Islet of Langerhans (tissue), 1 donor: ENCODE measurements at regions not wholly inside any gene's neighbourhood (a gene's known extent, or its start where the extent isn't known, plus 50 kb on each side); places are given as distances from the start of the nearest gene placed in this dataset.
"Not testable (repeated sequence)": the region's sequence is repeated elsewhere in the genome, so short reads cannot be mapped to it uniquely, and the experiment has no call there.

Experiments
- FAIRE-seq: peaks from one replicate; lab custom pipeline; 2011; peaks lifted over from hg19 to GRCh38; lab: Jason Lieb, UNC

DNA sequence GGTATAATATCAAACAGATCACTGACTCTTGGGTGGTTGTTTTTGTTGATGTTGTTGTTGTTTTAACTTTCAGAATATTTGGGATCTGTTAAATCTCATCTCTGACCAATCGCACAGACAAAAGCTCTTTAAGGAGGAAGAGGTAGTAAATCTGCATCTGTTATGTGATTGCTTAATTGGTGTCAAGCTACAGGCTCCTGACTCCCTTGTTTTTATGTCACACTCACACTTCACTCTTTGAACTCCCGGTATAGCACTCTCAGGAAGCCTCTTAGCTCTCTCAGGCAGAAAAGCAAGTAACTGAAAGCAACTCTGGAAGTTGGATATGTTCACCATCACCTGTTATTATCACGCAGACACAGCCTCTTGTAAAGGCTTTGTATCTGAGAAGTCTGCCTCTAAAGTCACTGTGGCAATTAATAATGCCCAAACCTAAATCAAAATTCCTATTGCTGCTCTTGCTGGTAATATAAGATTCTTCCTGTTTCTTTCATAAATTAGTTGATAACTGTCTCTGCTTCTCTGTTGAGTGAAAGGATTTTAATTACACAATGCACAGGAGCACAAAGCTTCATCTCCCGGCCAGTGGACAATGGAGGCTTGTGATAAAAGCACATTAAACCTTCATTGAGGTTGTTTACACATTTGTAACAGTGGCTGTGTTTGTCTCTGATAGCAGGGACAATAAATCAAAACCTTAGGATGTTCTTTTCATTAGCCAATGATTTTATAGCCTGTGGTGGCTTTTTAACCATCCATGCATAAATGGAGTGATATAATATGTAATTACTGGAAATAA, 576.7 kb downstream of the MFSD1 start:
- no peak for FAIRE-seq

DNA sequence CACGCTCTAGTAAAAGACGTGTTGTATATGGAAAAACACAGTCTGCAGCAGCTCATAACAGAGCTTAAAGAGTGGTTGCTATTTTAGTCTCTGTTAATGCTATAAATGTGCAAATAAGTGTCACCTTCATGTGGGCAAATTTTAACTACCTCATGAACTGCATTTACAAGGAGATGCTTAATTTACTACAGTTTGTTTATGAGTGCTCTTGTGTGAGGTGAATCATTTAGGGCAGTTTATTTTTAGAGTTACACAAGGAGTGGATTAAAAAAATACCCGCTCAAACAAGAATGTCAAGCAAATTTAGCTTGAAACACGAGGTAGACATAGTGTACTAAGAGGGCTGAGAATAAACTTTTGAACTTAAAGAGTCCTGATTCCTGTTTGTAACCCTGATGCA, 579.0 kb downstream of the MFSD1 start:
- no peak for FAIRE-seq

GRCh38 chr3:159390656-159391212, 588.9 kb downstream of the MFSD1 start:
- no peak for FAIRE-seq

DNA sequence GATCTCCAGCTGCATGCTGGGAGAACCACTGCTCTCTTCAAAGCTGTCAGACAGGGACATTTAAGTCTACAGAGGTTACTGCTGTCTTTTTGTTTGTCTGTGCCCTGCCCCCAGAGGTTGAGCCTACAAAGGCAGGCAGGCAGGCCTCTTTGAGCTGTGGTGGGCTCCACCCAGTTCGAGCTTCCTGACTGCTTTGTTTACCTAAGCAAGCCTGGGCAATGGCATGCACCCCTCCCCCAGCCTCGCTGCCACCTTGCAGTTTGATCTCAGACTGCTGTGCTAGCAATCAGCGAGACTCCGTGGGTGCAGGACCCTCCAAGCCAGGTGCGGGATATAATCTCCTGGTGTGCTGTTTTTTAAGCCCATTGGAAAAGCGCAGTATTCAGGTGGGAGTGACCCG, 591.0 kb upstream of the IL12A start:
- not testable (repeated sequence) for FAIRE-seq

DNA sequence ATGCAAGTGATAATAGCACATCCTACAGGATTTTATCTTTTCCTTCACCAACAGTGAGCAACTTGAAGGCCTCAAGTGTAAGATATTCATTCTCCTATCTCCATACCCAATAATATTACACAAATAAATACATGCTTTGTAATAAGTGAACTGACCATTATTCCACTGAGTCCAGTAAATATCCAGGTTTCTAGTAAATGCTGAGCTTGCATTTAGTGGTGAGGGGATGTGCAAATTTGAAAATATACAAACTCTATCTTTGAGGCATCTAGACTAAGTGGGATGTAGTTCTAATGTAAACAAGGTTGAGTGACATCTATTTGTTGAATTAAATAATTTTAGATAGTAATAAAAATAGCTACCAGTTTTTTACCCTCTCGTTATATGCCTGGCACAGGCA, 587.6 kb upstream of the IL12A start:
- FAIRE-seq, result no peak

GRCh38 chr3:159409711-159410110, 578.9 kb upstream of the IL12A start:
- not testable (repeated sequence) for FAIRE-seq

DNA sequence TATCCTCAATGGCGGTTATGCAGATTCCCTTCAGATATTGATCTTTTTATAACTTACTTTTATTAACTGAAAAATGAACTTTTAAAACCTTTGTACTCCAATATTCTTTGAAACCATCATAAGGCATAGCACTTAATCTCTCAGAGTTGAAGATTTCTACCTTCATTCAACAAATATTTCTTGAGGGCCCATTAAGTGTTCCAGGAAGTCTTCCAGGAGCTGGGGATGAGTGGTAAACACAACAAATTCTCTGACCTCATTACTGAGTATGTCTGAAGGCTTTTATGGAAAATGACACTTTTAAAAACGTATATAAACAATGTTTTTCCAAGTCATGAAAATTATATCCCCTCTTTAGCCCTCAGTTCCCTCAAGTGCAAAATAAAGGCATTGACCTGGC, 575.3 kb upstream of the IL12A start:
- no peak for FAIRE-seq

DNA sequence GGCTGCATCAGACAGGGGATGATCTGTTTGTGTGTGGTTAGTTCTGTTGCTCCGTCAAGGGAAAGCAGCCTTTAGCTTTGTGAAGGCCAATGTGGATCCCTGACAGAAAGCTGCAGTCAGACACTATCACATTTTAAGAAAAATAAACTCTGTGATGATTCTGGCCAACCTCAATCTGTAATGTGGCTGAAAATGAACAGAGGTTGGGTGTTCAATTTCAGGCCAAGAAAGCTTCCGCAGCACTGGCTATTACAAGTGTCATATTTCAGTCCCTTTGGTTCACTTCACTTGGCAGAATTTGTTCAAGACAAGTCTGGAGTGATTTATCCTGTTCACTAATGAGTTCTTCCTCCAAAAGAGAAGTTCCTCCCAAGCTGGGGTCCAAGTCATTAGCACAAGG, 571.8 kb upstream of the IL12A start:
- no peak for FAIRE-seq

GRCh38 chr3:159417761-159418160, 570.9 kb upstream of the IL12A start:
- FAIRE-seq, result no peak

DNA sequence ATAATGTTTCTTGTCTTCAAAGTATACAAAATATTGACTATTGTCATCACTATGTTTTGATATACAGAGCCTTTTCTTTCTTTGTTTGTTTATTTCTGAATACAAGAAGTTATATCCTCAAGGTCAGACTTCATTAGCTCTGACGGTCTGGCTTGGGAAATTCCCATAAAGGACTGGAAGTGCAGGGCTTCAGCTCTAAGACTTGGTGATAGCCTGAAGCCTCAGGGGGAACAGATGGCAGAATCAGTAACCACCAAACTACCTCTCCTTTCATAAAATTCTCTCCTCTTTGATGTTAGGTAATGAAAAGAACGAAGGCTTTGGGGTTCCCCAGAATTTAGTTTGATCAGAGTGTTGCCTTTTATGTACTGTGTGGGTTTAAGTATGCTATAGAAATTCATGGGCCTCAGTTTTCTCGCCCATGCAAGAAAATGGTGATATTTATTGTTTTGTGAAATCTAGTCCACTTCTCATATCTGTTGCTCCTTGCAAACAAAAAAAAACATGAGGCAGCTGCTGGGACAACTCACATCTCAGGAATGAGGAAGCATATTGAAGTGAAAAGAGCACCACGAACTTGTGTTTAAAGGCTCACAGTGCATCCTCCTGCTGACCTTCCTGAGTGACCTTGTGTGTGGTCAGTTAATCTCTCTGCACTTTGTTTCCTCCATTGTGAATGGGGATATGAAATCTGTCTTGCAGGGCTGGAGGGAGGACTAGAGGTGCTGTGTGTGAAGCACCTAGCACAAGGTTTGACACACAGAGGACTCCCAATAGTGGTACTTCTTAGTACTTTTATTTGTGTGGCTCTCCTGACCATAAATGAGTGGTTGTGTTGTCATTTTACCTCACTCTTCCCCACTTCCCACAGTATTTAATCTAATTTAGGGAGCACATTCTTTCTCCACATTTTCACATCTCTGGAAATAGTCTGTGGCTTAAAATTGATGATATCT, 569.8 kb upstream of the IL12A start:
- no peak for FAIRE-seq

- no peak for FAIRE-seq
Measured at GRCh38 chr3:159429702-159430101, 558.9 kb upstream of the IL12A start.

GRCh38 chr3:159432682-159433340, 555.8 kb upstream of the IL12A start:
- no peak for FAIRE-seq

DNA sequence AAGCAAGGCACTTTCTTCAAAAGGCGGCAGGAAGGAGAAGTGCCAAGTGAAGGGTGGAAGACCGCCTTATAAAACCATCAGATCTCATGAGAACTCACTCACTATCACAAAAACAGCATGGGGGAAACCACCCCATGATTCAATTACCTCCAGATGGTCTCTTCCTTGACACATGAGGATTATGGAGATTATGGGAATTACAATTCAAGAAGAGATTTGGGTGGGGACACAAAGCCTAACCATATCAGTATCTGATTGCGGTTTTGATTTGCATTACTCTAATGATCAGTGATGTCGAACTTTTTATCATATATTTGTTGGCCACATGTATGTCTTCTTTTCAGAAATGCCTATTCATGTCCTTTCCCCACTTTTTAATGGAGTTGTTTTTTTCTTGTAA, 549.3 kb upstream of the IL12A start:
- FAIRE-seq, result no peak

DNA sequence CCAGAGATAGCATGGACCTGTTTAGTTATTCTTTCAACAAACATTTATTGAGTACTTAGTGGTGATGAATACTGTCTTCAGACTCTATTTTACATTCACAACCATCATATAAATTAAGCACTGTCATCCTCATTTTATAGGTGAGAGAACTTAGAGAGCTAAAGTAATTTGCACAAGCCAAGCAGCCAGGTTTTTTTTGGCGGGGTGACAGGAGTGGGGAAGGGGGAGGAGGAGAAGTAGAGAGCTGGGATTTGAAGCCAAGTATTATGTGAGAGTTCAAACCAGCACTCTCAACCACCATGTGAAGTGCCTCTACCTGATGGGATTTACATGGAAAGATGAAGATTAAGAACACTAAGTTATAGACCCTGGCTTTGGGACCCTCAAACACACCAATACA, 547.4 kb upstream of the IL12A start:
- no peak for FAIRE-seq

DNA sequence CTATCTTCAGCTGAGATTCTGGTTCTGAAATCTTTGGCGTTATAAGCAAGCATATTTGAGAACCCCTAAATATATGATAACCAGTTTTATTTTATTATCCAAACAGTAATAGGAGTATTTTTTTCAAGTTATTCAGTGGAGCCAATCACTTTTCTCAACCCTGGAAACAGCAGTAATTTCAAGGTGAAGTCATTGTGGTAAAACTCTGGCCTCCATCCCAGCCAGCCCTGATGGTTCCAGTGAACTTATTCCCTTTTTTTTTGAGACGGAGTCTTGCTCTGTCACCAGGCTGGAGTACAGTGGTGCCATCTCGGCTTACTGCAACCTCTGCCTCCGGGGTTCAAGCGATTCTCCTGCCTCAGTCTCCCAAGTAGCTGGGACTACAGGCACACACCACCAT, 545.4 kb upstream of the IL12A start:
- no peak for FAIRE-seq

- no peak for FAIRE-seq
Measured at GRCh38 chr3:159447841-159448240, 540.8 kb upstream of the IL12A start.

GRCh38 chr3:159448902-159449301, 539.7 kb upstream of the IL12A start:
- no peak for FAIRE-seq

DNA sequence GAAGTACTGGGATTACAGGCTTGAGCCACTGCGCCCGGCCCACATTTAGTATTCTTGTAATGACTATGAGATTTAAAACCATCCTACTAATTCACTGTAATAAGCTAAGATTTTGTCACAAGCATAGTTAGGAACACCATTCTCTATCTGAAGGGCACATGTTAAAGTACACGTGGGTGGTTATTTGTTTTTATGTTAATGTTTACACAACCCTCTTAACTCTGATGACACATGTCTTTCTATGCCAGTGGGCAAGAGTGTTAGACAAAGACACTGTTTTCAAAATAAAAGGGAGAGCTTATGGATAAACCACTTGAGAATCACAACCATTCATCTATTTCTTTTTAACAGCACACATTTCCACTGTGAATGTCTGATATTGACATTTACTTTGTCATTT, 537.6 kb upstream of the IL12A start:
- no peak for FAIRE-seq

DNA sequence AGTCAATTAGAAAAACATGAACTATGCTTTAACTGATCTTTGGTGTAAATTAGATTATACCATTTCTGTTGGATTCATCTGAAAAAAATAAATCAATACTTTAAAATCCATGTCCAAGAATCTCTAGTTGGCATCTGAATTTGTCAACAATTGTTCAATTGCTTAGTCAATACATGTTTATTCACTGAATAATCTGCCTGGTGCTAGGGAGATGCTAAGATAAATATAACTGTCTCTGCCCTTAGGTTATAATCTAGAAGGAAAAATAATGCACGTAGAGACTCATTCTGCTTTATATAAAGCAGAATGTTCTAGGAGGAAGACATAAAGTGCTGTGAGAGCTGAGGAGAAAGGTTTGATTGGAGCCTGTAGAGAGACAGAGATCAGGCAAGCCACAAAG, 537.2 kb upstream of the IL12A start:
- no peak for FAIRE-seq

DNA sequence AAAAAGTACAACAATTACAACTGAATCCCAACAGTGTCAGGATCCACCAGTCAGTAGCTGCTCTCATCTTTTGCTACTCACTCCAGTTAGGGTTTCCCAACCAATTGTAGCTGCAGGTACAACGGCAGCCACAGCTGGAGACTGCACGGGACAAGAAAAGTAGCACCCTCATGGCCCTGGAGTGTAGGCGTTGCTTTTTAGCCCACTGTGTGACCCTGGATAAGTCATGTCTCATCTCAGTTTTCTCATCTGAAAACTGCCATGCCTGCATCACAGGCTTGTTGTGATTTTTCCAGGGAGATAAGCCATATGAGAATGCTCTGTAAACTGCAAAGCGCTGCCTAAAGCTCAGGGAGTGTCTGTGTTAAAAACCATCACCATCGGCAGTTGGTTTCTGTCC, 535.6 kb upstream of the IL12A start:
- no peak for FAIRE-seq

DNA sequence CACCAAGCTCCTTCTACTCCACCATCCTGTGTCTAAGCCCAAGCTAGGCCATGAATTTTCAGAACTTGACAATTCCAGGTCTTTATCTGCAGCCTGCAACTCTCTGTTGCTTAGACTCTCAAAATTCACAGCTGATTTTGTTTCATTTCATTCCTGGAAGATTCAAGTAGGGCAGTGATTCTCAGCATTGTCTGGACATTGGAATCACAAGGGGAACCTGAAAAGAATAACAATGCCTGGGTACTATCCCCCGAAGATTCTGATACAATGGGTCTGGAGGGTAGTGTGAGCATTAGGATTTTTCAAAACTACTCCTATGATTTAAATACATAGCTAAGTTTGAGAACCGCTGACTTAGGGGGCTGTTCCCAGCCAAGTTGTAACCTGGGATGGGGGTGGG, 534.7 kb upstream of the IL12A start:
- FAIRE-seq, result no peak

DNA sequence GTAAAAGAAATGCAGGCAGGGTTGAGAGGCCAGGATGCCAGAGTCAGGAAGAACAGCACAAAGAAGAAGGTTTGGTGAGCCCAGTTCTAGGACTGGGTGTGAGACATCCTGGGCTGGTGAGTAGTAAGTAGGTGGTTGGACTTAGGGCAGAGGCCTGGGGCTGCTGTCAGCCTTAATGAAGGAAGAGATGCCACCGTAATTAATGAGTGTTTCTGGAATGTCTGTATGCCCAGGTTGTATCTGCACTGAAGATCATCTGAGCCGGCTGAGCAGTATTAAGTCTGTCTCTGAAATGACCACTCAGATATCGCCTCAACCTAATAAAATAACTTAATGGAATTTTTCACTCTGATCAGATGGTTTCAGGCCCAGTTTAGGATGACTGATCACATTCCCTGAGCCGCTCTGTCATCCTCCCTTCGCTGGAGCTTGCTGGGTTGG, 532.9 kb upstream of the IL12A start:
- no peak for FAIRE-seq

DNA sequence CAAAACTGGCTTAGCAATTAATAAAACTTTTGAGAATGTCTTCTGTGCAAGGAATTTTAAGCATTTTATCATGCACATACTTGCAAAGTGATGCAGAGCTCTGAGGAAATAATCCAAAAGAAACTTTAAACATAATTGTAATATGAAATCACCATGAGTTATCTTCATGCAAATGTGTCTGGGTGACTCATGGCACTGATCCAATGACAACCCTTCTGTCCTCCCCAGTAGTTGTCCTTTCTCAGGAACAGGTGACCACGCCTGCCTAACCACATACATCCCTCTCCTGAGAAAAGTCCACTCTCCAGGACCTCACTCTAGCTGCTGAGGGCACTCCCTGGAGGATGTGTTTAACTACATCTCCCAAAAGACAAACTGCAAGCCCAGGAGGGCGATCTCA, 530.6 kb upstream of the IL12A start:
- no peak for FAIRE-seq
